ENCODE measurements at regions not wholly inside any gene's neighbourhood (a gene's known extent, or its start where the extent isn't known, plus 50 kb on each side); places are given as distances from the start of the nearest gene placed in this dataset.

- H3K4me3 ChIP-seq: no peak overlapping the region
- H3K27ac ChIP-seq: no peak overlapping the region
- intact Hi-C loops (cut with DNase I): no loop called here
- H3K4me1 ChIP-seq: no peaks in the 10 kb centered on the region
- TF ChIP-seq CTCF (IDR thresholded peaks at IDR 0.05) (no peak), POLR2A (IDR thresholded peaks at IDR 0.05) (no peak)
- DNase-seq: no peak
- no peaks in the 10 kb centered on the region for H3K36me3 ChIP-seq
- no peaks in the 10 kb centered on the region for H3K27me3 ChIP-seq
- H3K9me3 ChIP-seq: peaks cover 0 to 10% (median 10%) of the 10 kb centered on the region in 3 donors
These were observed 166.2 kb upstream of the GRIA4 start for GRCh38 chr11:105443623-105444022.

- Histone ChIP-seq H3K9me3 (no peaks in the 10 kb centered on the region), H3K36me3 (no peaks in the 10 kb centered on the region), H3K4me3 (no peak overlapping the region), H3K27me3 (no peaks in the 10 kb centered on the region), H3K27ac (no peak overlapping the region), H3K4me1 (no peaks in the 10 kb centered on the region)
- 56 to 73% methylated on average over 3 of the region's 3 CpGs for WGBS, 2 donors
- intact Hi-C loops (cut with DNase I): no loop called here
- DNase-seq: no peak
- TF ChIP-seq CTCF (IDR thresholded peaks at IDR 0.05): no peak
- TF ChIP-seq POLR2A (IDR thresholded peaks at IDR 0.05): no peak
These were observed 177.5 kb upstream of the GRIA4 start for GRCh38 chr11:105432241-105432995.

GRCh38 chr11:105429096-105429910, 180.6 kb upstream of the GRIA4 start:
- 65 to 76% methylated on average over 6 of the region's 6 CpGs for WGBS, 2 donors
- DNase-seq: no peak
- no peak for TF ChIP-seq POLR2A (IDR thresholded peaks at IDR 0.05)
- TF ChIP-seq CTCF (IDR thresholded peaks at IDR 0.05): no peak
- Histone ChIP-seq H3K9me3 (no peaks in the 10 kb centered on the region), H3K4me1 (no peaks in the 10 kb centered on the region), H3K27me3 (no peaks in the 10 kb centered on the region), H3K36me3 (no peaks in the 10 kb centered on the region), H3K4me3 (no peak overlapping the region), H3K27ac (no peak overlapping the region)
- intact Hi-C loops (cut with DNase I): no loop called here

- TF ChIP-seq POLR2A (IDR thresholded peaks at IDR 0.05): no peak
- no peak overlapping the region for H3K27ac ChIP-seq
- no peaks in the 10 kb centered on the region for H3K4me1 ChIP-seq
- H3K4me3 ChIP-seq: no peak overlapping the region
- intact Hi-C loops (cut with DNase I): no loop called here
- H3K36me3 ChIP-seq: no peaks in the 10 kb centered on the region
- no peaks in the 10 kb centered on the region for H3K9me3 ChIP-seq
- WGBS, 2 donors: 85 to 89% methylated on average over 1 of the region's 1 CpG
- H3K27me3 ChIP-seq: no peaks in the 10 kb centered on the region
- DNase-seq: no peak
These were observed 202.8 kb upstream of the GRIA4 start for GRCh38 chr11:105407101-105407500.

- Histone ChIP-seq H3K4me3 (no peak overlapping the region), H3K36me3 (no peaks in the 10 kb centered on the region), H3K4me1 (no peaks in the 10 kb centered on the region), H3K9me3 (no peaks in the 10 kb centered on the region), H3K27ac (no peak overlapping the region), H3K27me3 (no peaks in the 10 kb centered on the region)
- intact Hi-C loops (cut with DNase I): no loop called here
- TF ChIP-seq CTCF (IDR thresholded peaks at IDR 0.05) (no peak), POLR2A (IDR thresholded peaks at IDR 0.05) (no peak)
- 63 to 67% methylated on average over 2 of the region's 2 CpGs for WGBS, 2 donors
- no peak for DNase-seq
These were observed 208.5 kb upstream of the GRIA4 start for GRCh38 chr11:105401269-105401809.
